Ovary (tissue), 3 donors: ENCODE measurements at regions not wholly inside any gene's neighbourhood (a gene's known extent, or its start where the extent isn't known, plus 50 kb on each side); places are given as distances from the start of the nearest gene placed in this dataset.

Experiments used
- EP300 ChIP-seq: sonication (generic); formaldehyde crosslinking; IDR thresholded peaks from one replicate; pipeline ENCODE4 v1.6.1; 2017; ENCODE audit warnings: antibody characterized with exemption
- TF ChIP-seq, protein P1 (sequence below), 3 donors: fragments of 450-650 bp in 2 of 3; fragments of 200-600 bp in 1 of 3; IDR thresholded peaks; one replicate each; pipeline versions ENCODE4 v1.5.1 to v1.8.0; 2016 to 2022; ENCODE audit warnings: antibody characterized with exemption in 3 of 3, mild to moderate bottlenecking in 1 of 3
- donor health status: DM: no; HTN: no; CAD: no.

DNA sequence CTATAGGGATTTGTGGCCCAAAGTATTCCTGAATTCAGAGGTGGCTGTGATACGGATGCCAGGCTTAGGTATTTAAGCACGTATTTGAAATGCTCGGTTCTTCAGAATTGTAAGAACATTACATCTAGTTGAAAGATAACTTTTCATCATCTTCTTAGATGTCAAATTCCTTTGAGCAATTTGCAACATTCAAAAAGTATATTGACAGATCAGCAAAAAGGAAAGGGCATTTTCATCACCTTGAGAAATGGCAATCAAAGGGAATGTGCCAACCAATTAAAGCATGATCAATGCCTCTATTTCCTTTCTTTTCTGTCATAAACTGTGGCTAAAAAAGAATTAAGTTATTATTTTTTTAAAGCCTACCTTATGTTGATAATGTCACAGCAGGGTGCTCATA lies 66.3 kb upstream of the LRRTM4 start:
- no peak for TF ChIP-seq EP300
- TF ChIP-seq, protein P1, sequence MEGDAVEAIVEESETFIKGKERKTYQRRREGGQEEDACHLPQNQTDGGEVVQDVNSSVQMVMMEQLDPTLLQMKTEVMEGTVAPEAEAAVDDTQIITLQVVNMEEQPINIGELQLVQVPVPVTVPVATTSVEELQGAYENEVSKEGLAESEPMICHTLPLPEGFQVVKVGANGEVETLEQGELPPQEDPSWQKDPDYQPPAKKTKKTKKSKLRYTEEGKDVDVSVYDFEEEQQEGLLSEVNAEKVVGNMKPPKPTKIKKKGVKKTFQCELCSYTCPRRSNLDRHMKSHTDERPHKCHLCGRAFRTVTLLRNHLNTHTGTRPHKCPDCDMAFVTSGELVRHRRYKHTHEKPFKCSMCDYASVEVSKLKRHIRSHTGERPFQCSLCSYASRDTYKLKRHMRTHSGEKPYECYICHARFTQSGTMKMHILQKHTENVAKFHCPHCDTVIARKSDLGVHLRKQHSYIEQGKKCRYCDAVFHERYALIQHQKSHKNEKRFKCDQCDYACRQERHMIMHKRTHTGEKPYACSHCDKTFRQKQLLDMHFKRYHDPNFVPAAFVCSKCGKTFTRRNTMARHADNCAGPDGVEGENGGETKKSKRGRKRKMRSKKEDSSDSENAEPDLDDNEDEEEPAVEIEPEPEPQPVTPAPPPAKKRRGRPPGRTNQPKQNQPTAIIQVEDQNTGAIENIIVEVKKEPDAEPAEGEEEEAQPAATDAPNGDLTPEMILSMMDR (IDR thresholded peaks at IDR 0.05), result no peak
